Ishikawa (cell line): ENCODE measurements at regions not wholly inside any gene's neighbourhood (a gene's known extent, or its start where the extent isn't known, plus 50 kb on each side); places are given as distances from the start of the nearest gene placed in this dataset.

ENCODE experiments used
- CREB1 ChIP-seq: IDR thresholded peaks from 2 replicates; pipeline ENCODE4 v1.6.1; 2012; ENCODE audit warnings: low read depth
- EP300 ChIP-seq: IDR thresholded peaks from 2 replicates; pipeline ENCODE4 v1.6.1; 2012; ENCODE audit warnings: borderline replicate concordance
- FOXM1 ChIP-seq: IDR thresholded peaks from 2 replicates; pipeline ENCODE4 v1.6.1; 2012; ENCODE audit warnings: low read depth, borderline replicate concordance
- RAD21 ChIP-seq: IDR thresholded peaks from 2 replicates; pipeline ENCODE4 v1.6.1; 2012; ENCODE audit warnings: low read depth
- TCF12 ChIP-seq: IDR thresholded peaks from 2 replicates; pipeline ENCODE4 v1.6.1; 2012; ENCODE audit warnings: low read depth
- TEAD4 ChIP-seq: IDR thresholded peaks from 2 replicates; pipeline ENCODE4 v1.6.1; 2012

GRCh38 chr1:38244218-38244845 lies 197.7 kb upstream of the POU3F1 start:
- TF ChIP-seq EP300 (no peak), FOXM1 (no peak), RAD21 (no peak), TCF12 (no peak), TEAD4 (no peak), CREB1 (no peak)
